Fibroblast of upper back skin (primary cell): ENCODE measurements at regions not wholly inside any gene's neighbourhood (a gene's known extent, or its start where the extent isn't known, plus 50 kb on each side); places are given as distances from the start of the nearest gene placed in this dataset.

Source experiments
- DNase-seq: peaks from one replicate; pipeline ENCODE4 v3.0.0-alpha.2; 2013

GRCh38 chr9:28031521-28032267, 458.4 kb upstream of the C9orf72 start:
- no peak for DNase-seq

DNA sequence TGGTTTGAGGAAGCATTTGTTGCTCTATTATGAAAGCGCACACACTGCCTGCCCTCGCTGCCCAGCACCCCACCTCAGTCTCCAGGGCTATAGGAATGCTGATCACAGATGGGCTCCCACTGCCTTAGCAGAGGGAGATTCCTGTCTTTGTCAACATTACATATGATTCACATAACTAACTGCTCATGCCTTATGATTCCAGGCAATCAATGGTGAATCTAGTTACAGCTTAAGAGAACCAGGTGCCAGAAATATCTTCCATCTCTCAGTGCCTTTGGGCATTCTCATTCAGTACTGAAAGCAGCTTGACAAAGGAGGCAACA, 458.9 kb upstream of the C9orf72 start:
- DNase-seq: peak; percentile 83

DNA sequence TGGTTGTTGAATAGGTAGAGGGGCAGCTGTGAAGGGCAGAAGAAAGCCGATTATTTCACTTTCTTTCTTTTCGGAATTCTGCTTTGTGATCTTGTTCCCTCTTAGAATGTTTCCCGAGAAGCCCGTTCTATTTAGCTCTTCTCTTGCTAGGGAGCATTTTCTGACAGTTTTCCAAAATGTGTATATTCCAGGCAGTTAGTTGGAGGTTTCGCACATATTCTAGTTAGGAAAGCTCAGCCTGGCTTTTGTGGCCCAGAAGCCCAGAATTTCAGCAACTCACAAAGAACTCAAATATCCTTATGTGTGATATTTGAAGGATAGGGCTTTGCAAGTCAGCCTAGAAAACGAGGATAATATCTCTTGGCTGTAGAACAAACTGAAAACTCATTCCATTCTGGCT, 461.0 kb upstream of the C9orf72 start:
- no peak for DNase-seq

- no peak for DNase-seq
These were observed 464.7 kb upstream of the C9orf72 start for GRCh38 chr9:28037968-28038367.

GRCh38 chr9:28045051-28045450, 471.8 kb upstream of the C9orf72 start:
- DNase-seq: no peak

DNA sequence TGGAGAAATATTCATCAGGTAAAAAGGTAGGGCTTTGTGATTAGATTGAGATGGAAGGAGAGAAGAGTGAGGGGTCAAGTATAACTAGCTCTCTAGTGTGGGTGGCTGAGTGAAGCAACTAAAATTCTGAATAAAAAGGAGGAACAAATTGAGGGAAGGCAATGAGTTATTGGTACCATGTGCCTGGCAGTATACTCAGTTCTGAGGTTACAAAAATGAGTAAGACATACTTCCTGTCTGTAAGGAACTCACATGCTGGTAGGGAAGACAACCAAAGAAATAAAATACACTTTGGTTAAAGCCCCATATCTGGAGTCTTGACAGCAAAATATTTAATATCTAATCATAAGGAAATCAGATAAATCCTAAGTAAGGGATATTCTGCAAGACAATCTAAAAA, 476.8 kb upstream of the C9orf72 start:
- peak; percentile 68 for DNase-seq

DNA sequence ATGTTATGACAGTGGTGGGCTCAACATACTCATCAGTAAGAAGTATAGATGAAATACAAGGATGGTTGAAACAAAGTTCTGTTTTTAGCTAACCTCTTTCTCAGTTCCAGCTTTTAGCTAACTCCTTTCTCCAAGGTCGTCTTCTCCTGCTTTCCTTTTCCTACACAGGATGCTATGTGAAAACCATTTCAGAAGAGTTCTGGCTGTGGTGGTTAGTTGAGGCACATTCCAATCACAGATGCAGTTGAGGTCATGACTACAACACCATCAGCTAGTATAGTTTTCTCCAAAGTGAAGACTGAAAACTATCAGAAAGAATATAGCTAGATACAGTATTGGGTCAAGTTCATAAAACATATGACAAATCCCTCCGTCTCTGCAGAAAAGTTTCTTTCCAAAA, 477.7 kb upstream of the C9orf72 start:
- DNase-seq: peak; percentile 58

DNA sequence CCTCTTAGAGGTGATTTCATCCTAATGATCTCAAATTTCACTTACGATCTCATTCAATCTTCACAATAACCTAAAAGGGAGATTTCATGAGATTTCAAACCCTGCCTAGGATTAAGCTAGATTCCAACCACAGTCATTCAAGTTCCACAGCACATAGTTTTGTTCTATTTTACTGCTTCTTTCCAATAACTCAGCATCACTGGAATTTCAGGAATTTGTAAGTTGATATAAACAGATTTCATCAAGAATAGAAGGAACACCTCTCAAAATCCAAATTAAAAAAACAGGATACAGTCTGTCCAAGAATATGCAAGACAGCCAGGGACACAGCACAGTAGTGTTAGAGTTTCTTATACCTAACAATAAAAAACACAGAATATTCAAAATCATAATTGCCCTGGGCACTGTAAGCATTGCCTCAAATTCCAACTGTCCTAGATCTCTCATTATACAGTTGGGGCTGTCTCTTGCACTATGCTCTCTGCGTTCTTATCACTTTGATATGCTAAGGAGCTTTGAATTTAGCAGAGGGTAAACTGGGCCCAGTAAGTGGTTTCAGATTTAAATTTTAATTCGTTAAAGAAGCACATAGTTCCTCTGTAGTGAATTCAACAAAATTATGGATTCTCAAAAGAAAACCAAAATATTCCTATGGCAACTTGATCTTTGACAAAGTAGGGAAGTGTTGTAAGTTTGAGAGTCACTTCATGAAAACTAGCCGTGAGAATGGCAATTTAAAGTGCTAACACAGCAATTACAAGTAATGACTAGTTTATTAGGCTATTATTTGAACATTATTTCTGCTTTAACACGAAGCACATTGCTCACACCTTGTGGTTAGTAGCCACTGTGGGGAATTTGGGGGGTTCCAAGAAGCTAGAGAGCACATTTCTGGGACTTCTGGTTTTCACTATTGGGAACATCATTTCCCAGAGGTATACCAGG, 478.6 kb upstream of the C9orf72 start:
- peak; percentile 89 for DNase-seq

DNA sequence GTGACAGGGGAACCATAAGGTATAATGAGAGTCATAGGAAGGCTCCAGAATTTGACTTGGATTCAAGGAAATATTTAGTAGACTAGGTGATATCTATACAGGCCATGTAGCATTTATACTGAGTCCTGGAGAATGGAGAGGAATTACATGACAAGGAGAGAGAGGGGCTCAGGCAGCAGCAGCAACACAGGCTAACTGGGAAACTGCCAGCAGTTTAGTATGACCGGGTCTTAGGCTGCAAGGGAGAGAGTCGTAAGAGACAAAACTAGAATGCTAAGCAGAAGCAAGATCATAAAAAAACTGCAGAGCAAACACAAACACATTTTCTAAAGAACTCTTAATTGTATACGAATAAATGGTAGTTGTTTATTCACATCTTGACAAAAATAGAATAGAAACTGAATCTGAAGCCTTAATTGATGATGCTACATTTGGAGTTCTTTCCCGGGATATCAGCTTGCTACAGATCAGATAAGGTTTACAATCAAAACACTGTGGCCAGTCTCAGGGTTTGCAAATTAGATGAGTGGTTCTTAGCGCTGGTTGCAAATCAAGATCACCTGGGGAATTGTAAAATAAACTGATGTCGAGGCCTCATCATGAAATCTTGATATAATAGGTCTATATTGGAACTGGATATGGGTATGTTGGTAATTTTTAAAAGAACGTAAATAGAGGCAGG, 480.0 kb upstream of the C9orf72 start:
- no peak for DNase-seq

DNA sequence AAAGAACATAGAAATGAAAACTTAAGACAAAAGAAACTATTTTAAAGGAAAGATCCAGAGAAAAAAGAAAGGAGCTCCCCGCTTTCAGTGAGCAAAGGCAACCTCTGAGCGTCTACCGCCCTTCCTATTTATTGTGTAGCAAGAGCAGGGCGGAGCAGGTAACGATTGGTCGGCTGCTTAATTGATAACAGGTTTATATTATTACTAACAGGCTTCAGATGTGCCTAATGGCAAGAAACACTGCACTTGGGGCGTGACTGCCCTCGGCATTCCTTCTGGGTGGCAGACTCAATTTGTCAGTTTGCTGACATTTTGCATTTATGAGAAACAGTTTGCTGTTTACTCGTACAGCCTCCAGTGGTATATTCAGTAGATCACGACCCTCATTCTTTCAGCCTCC, 482.7 kb upstream of the C9orf72 start:
- peak; percentile 69 for DNase-seq

- DNase-seq: no peak
These were observed 483.2 kb upstream of the C9orf72 start for GRCh38 chr9:28056466-28056865.

GRCh38 chr9:28059192-28059591, 485.9 kb upstream of the C9orf72 start:
- peak; percentile 18 for DNase-seq

DNA sequence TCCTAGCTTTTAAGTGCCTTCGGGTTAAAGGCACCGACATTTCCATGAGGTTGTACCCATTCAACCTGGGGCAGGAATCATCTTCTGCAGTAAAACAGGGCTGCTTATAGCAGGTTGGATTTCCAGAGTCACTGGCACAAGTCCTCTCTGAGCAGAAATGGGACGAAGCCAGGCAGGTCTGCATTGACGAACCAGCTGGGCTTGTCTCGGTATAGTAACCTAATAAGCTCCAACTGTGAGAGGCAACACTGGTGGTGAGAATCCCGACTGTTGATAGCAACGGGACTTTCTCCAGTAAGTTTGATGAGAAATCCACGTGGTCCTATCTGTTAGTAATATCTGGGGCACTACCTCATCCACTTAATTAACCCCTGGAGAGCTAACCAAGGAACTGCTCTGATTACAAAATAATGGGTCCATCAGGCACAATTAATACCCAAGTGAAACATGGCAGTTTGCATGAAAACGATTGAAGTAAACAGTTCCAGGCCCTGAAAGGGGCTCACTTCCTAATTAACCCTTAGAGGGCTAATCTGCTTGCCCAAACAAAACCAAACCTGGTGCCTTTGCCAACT, 491.0 kb upstream of the C9orf72 start:
- DNase-seq: no peak

DNA sequence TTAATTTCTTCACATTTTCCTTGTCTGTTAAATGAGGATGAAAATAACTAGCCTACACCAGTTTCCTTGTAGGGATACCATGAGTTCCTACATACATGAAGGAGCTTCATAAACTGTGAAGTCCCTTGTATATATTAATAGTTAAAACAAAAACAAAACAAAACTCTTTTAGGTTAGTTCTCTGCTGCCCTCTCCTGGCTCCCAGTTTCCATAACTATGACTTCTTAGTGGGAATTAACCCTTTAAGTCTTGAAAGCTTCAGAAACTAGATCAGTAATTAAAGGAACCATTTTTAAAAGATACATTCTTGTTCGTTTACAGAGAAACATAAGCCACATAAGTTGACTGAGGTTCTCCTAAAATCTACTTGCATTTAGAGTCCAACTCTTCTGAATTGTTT, 500.0 kb upstream of the C9orf72 start:
- peak; percentile 63 for DNase-seq

DNA sequence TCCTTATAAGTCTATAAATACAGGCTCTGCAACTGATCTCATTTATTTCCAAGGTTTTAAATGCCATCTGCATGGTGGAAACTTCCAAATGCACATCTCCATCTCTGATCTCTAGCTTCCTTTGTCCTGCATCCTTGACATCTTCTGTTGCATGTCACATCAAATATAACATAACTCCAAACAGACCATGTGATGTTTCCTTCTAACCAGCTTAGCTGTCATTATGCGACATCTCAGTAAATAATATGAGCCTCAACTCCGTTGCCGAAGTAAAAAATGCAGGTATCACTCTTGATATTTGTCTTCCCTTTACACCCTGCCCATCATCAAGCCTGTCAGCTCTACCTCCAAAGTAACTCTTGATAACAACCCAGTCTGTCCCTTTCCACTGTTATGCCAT, 506.4 kb upstream of the C9orf72 start:
- no peak for DNase-seq

GRCh38 chr9:28082671-28083070, 509.4 kb upstream of the C9orf72 start:
- no peak for DNase-seq

DNA sequence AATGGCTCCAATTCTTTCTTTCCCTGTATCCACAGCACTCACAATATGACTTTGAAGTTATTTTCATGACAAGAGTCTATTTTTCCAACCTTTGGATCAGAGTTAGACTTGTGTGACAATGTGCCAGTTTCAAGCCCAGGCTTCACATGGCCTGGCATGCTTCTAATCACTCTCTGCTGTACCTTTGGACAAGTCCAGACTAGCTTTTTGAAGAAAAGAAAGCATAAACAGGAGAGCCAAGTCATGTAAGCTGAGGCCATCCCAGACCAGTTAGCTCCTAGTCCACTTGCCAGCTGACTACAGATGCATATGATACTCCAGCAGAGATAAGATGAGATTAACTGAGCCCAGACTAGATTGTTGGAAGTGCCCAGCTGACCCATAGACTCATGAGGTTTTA, 513.6 kb upstream of the C9orf72 start:
- DNase-seq: no peak

GRCh38 chr9:28092981-28093936, 520.0 kb upstream of the C9orf72 start:
- no peak for DNase-seq

- DNase-seq: no peak
These were observed 528.2 kb upstream of the C9orf72 start for GRCh38 chr9:28101509-28101908.

DNA sequence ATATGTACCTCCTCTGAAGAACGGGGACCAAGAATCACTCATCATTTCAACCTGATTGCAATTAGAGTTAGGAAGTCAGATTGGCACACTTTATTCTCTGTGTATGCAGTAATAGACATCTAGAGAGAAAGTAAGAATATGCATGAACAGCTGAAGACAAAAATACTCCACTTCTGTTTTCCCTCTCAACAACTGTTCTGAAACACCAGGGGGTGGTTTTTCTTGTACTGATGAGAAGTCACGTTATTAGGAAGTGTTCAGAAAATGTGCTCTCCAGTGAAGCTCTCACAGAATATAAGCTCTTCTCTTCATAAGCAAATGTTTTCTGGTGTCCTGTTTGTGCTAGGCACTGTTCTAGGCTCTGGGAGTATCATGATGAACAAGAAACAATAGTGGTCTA, 531.7 kb upstream of the C9orf72 start:
- no peak for DNase-seq

DNA sequence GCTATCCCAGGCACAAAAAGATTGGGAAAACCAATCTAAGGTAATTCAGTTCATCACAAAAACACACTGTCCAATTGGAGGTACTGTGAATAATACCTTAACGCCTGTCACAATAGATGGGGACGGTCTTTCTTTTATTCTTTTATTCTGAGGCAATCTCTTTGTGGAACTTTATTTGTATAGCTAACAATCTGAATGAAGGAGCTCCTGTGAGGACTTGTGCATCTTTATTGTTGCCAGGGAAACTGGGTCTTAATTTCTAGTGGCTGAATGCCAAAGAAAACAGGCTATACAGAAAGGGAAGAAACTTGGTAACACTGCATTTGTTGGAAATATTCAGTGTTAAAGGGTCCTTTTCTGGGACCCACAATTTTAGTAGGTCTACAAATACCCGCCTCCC, 546.9 kb upstream of the C9orf72 start:
- DNase-seq: no peak

- DNase-seq: no peak
These were observed 547.3 kb upstream of the C9orf72 start for GRCh38 chr9:28120626-28121025.
